DMS79 treated with DMSO at 0.1 percent for 48 hours (cell line): ENCODE measurements at regions not wholly inside any gene's neighbourhood (a gene's known extent, or its start where the extent isn't known, plus 50 kb on each side); places are given as distances from the start of the nearest gene placed in this dataset.

Experiments
- DNase-seq: peaks from one replicate; lab custom pipeline; 2025; lab: John Stamatoyannopoulos, UW

DNA sequence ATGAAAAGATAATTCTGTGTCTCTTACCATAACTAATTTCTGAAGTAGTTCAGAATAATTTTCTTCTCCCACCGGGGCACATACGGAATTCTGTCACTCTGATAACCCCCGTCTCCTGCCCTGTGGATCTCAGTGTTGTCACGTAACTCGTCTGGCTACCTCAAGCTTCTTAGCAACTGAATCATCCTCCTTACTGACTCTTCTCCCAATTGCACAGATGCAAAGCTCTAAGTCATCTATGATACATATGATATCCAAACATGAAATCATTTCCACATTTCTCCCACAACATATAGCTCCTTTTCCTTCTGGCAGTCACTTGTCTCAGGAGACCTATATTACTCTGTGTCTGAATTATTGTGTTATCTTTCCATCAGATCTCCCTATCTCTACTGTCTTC is 1043.1 kb upstream of the TENM3 start:
- DNase-seq, result no peak

- DNase-seq, result no peak
These were observed 1041.0 kb upstream of the TENM3 start for GRCh38 chr4:181202240-181202639.

- no peak for DNase-seq
These were observed 1039.1 kb upstream of the TENM3 start for GRCh38 chr4:181204109-181204508.

GRCh38 chr4:181213551-181213950 is 1029.7 kb upstream of the TENM3 start:
- DNase-seq, result no peak

DNA sequence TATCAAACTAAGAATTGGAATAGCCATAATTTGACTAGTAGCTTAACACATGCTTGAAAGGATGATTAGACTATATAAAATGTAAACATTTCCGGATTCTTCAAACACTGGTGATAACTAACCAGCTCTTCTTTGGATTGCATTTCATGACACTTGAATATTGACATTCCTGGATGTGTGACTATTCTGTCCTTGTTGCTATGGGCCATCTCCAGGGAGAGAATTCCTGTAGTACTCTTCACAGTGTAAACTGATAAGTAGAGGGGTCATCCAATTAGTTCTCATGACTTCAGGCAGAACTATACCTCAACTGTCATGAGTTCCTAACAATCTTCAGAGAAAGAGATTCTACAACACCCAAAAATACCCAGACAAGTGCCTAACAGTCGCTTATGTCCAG is 1026.7 kb upstream of the TENM3 start:
- no peak for DNase-seq

DNA sequence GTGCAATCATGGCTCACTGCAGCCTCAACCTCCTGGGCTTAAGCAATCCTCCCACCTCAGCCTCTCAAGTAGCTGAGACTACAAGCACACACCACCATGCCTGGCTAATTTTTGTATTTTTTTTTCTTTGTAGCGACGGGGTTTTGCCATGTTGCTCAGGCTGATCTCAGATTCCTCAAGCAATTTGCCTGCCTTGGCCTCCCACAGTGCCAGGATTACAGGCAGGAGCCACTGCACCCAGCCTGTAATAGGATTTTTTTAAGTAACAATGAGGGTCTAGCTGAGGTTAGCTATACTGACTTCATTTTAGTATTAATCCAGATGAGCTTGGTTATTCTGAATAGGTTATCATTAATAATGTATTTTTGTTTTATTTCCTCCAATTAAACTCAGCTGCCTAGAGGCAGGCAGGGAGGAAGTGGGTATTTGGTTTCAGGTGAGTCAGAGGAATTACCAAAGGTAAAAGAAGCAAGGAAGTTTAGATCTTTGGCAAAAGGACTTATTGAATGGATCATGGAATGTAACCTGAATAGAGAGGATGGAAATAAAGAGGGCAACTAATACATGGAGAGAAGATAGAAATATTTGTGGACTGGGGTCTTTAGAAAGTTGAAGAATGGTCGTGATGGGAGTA is 1023.3 kb upstream of the TENM3 start:
- DNase-seq, result no peak

DNA sequence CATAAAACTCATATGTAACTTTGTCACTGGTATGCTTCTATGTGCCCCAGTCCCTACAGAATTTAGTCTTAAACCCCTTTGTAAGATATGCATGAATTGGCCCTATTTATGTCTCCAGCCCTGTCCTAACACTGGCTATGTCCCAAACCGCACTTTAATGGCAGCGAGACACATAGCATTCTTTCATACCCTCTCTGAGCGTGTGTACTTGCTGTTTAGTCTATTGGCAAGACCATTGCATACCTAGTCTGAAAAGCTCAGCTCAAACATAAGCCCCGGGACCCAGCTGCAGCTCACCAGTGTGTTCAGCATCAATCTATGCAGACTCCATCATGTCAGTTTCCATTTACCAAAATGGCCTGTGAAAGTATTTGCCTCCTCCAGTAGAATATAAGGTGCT is 1018.4 kb upstream of the TENM3 start:
- no peak for DNase-seq

DNA sequence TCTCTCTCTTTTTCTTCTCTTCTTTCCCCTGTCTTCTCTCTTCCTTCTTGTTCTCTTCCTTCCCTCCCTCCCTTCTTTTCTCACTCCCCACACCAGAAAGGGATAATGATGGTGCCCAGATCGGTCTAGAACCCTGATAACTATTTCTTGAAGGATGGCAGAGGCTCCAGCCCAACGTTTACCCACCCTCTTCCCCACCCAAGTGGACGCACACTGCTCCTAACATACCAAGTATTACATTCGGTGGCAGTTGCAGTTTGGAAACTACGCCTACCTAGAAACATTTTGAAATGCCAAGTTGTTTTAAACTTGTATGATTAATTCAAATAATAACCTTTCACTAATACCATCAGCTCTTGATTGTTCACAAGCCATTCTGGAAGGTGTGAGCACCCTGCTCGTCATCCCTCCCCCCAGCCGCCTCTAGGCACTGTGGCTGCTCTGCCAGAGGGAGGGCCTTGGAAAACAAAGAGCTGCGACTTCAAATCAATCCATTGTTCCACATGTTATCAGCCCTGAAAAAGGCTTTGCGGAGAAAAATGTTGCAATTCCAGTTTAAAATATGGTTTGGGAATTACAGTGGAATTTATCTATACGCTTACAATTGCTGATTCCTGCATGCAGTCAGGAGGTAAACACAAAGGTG is 1017.5 kb upstream of the TENM3 start:
- no peak for DNase-seq

DNA sequence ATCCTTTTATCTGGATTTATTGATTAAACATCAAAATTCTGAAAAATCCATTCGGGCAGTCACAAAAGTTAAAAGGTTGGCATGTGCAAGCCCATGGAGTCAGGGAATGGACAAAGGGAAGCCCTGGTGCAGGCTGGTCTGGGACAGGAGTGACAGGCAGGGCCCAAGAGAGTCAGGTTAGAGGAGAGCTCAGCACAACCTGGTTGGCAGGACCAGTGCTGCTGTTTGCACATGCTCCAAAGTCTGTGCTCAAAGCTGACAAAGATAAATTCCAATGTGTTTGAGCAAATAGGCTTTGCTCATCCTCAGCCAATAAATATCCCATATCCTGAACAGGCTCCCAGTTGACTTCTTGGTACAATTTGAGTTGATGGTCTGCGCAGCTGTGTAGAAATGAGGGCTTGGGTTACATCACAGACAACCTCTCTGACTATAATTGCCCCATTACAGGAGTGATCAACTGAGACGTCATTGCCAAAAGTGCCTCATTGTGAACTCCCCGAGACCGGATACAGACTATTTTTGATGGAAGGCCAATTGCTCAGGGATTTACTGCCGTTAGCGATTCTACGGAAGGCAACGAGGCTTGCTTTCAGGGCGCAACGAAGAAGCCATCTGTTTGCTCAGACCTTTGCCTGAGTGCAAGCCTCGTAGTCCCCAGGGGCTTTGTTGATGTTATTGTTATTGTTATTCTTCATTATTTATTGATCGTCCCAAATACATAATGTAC is 1008.1 kb upstream of the TENM3 start:
- DNase-seq, result no peak

GRCh38 chr4:181245326-181245725 is 997.9 kb upstream of the TENM3 start:
- no peak for DNase-seq

DNA sequence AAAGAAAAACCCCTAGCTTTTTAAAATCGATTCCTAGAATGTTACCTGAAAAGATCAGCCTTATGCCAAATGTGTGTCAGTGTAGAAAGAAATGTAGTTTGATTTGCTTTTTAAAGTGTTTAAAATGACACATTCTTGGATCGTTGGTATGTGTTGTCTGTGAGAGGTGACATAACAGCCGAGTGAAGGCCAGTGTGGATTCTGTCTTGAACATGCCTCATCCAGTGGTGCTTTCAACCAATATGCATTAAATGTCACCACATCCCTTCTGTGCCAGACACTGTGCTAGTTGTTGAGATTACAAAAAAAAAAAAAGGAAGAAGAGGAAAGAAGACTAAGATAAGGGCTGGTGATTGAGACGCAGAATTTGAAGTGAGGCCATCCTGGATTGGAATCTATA is 994.2 kb upstream of the TENM3 start:
- no peak for DNase-seq

DNA sequence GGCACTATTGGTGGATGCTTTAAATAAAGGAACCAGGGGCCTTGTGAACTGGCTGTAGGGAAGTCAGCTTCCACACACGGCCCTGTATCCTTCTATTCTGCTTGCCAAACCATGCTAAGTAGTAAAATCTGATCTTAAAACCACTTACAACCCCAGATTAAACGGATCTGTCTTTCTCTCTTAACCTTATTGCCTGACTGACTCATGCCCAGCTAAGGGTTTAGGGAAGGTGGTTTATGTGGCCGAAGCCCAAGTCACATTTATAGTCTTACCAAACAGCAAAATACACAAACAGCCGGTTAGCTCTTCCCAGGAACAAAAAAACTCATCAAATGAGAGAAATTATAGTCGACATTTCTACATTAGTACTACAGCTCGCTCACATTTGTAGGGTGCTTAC is 988.4 kb upstream of the TENM3 start:
- DNase-seq, result no peak

- peak; percentile 86 for DNase-seq
These were observed 984.6 kb upstream of the TENM3 start for GRCh38 chr4:181258569-181258968.

DNA sequence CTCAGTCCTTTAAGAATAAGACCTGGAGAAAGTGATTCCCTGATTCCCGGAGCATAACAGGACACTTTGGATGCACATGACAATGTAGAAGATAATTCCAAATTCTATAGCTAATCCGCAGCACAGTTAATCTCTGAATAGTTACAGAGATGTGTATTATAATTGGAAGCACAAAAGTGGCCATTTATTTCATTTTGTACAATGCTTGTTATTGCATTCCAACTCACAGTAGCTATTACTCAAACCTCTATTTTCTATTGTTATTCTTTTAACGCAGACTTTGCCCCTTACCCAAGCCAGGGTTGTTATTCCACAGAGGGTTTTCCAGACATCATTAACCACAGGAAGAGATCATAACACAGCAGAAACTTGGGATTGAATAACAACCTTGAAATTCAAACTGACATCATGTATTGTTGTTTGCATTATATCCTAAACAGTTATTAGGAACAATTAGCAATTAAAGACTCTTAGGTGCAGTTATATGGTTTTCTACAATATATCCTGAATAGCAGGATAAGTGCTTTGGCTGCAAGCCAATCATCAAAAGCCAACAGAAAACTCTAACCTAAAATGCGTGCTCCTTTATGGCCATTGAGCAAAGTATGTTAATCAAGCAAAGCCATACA is 984.0 kb upstream of the TENM3 start:
- peak; percentile 87 for DNase-seq

DNA sequence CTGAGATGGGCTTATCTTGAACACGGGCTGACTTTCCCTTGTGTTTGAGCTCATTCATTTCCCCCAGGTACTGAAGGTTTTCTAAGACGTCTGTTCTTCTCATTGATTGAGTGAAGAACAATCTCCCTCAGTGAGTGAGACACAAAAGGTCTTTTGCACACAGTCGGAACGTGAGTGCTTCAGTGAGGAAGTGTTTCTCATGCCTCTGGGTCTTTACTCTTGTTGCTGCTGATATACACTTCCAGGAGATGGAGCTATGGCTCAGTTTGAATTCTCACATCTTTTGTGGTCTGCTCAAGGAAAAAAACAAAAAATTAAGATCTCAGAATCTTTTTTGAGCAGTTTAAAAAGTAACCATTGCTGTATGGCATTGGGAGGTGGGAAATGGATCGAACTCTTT is 981.9 kb upstream of the TENM3 start:
- peak; percentile 68 for DNase-seq

GRCh38 chr4:181264893-181265292 is 978.3 kb upstream of the TENM3 start:
- peak; percentile 77 for DNase-seq

DNA sequence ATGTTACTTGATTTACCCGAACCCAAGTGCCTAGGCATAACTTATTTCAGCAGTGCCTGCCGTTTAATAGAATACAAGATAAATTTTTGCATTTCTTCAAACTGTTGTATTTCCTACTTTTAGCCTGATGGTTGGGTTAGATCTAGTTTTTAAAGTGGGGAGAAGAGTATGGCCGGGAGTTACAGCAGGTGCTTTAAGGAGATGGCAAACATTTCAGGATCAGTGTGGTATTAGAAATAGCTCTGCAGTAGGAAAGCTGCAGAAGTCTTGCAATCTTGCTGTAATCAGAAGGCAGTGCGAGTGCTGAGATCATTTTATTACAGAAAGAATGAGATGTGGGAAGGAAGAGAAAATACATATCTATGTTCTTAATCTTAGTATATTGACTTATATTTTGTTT is 977.8 kb upstream of the TENM3 start:
- DNase-seq, result no peak

GRCh38 chr4:181271116-181271640 is 972.0 kb upstream of the TENM3 start:
- no peak for DNase-seq

DNA sequence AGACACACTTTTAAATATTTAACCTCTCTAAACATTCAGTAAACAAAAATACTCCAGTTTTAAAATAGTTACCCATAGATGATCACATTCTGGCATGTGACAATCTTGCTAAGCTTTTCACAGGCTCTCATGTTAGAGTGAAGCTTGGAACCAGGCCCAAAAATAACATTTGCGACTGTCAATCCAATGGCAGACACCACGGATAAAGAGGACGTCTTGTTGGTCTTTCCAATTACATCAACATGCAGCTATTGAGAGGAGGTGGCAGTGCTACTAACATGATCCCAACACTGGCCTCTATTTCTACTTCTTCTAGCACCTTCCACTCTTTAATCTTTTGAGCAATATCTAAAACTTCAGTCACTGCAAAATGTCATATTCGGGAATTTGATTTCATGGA is 970.8 kb upstream of the TENM3 start:
- no peak for DNase-seq

DNA sequence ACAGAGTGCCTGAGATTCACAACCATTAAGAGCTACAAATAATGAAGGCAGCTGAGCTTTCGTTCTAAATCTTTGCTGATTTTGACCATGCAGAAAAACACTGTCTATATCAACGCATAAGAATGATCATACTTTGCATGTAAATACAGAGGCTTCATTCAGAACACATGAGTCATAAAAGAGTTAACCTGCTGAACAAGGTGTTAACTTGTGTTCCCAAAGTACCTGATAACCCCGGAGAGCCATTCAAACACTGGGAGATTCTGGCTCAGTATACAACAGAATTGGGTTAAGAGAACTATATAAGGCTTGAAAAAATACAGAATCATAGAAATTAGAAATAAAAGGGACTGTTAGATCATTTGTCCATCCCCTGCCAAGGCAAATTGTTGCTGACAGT is 964.3 kb upstream of the TENM3 start:
- no peak for DNase-seq

- DNase-seq, result no peak
These were observed 961.8 kb upstream of the TENM3 start for GRCh38 chr4:181281451-181281850.

GRCh38 chr4:181289198-181289597 is 954.0 kb upstream of the TENM3 start:
- peak; percentile 80 for DNase-seq

- peak; percentile 15 for DNase-seq
These were observed 951.6 kb upstream of the TENM3 start for GRCh38 chr4:181291615-181292014.
